ENCODE measurements at regions not wholly inside any gene's neighbourhood (a gene's known extent, or its start where the extent isn't known, plus 50 kb on each side); places are given as distances from the start of the nearest gene placed in this dataset.
"Not testable (repeated sequence)": the region's sequence is repeated elsewhere in the genome, so short reads cannot be mapped to it uniquely, and the experiment has no call there.

DNA sequence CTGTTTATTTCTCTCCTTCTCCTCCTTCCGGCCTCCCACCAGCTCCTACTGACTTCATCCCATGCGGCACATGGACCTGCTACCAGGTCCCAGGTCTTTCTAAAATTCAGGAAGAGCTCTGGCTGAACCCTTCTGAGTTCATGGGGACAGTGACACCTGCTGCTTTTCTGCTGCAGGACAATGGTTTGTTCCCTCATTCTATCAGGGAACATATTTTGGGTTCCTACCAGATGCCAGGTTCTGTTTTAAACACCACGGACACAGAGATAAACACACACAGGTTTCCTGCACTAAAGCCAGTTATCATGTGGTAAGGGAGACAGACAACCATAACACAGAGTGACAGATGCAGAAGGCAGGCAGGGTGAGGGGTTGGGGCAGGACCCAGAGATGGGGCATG lies 114.0 kb upstream of the RAB4A start:
- DNase-seq (ENCODE audit: low read depth), result no peak

DNA sequence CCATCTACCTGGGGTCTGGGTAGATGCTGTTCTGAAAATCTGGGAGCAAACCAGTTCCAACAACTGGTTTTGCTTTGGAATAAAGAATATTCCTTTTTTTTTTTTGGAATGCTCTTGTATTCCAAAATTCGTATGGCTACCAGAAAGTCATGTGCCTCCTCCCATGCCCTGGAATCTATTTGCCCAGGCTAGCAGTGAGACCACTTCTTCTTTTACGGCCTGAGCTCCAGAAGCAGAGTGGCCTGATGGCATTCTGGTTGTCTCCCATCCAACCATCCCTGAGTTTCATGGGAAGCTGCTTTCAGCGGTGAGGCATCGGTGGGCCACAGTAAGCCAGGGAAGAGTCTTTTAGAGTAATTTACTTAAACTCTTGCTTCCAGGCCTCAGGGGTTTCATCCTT lies 113.4 kb upstream of the RAB4A start:
- no peak for DNase-seq (ENCODE audit: low read depth)

DNA sequence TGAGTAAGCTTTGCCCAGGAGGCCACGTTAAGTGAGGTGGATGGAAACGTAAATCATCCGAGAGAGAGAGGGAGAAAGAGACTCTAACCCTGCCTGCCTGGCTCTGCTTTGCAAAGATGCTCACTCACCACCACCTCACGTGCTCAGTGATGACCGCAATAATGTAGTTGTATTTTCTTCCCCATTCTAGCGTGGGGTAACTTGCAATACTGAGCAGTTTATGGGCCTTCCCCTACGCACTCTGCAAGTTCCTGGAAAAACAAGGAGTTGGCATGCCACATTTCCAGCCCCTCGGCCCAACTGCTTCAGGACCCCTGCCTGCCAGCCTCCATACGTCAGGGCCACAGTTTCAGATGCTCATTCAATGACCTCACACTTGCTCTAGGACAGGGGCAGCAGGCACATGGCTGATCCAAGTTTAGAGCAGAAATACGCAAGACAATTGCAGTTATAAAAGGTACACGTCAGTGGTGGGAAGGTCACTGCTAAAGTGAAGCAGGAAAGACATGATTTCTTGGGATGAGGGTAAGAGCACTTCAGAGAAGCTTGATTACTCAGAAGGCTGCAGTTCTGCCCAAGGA lies 112.5 kb upstream of the RAB4A start:
- no peak for DNase-seq (ENCODE audit: low read depth)

DNA sequence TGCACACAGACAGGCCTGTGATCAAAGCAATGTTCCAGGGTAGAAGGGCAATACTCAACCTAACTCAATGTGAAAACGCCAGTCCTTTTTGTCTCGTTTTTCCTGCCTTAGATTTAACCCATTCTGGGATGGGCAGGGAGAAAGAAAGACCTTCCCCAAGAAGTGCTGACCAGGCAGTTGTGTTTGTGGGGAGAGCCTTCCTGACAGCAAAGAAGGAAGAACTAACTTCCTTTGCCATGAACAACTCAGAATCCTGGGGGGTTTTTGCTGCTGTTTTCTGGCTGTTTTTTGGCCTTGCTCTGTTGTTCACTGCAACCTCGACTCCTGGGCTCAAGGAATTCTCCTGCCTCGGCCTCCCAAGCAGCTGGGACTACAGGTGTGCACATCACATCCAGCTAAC lies 112.0 kb upstream of the RAB4A start:
- no peak for DNase-seq (ENCODE audit: low read depth)

DNA sequence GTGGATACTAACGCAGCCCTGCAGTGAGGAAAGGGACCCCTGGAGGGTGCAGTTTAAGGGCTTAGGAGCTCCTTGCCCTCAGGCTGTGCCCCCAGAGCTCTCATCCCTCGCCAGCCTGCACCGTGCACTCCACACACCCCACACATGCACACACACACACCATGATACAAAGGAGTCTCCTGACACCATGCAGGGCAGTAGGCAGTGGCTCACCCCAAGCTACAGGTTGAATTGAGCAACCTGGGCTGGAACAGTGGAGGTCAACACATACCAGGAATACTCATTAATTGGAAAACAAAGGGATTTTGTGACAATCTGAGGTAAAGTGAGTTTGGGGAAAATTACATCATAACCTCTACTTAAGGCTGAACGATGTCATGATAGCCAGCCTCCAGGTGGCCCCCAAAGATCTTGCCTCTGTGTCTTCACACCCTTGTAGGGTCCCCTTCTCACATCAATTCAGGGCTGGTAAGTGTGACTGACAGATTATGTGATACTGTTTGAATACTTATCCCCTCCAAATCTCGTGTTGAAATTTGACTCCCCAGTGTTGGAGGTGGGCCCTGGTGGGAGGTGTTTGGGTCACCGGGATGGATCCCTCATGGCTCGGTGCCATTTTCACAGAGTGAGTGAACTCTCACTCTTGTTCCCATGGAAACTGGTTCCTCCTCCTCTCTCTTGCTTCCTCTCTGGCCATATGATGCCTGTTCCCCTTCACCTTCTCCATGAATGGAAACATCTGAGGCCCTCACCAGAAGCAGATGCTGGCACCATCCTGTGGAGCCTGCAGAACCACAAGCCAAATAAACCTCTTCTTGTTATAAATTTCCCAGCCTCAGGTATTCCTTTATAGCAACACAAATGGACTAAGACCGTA lies 111.0 kb upstream of the RAB4A start:
- DNase-seq (ENCODE audit: low read depth), result no peak

DNA sequence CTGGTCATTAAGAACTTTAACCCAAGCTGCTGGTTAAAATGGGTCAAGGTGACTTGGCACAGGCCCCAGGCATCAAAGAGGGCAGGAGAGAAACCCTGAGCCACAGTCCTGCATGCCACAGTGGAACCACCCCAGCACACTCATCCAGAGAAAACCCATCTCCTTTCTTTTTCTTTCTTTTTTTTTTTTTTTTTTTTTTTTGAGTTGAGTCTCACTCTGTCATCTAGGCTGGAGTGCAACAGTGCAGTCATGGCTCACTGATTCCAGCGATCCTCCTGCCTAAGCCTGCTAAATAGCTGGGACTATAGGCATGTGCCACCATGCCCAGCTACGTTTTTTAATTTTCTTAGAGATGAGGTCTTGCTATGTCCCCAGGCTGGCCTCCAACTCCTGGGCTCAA lies 109.2 kb upstream of the RAB4A start:
- DNase-seq (ENCODE audit: low read depth), result no peak

DNA sequence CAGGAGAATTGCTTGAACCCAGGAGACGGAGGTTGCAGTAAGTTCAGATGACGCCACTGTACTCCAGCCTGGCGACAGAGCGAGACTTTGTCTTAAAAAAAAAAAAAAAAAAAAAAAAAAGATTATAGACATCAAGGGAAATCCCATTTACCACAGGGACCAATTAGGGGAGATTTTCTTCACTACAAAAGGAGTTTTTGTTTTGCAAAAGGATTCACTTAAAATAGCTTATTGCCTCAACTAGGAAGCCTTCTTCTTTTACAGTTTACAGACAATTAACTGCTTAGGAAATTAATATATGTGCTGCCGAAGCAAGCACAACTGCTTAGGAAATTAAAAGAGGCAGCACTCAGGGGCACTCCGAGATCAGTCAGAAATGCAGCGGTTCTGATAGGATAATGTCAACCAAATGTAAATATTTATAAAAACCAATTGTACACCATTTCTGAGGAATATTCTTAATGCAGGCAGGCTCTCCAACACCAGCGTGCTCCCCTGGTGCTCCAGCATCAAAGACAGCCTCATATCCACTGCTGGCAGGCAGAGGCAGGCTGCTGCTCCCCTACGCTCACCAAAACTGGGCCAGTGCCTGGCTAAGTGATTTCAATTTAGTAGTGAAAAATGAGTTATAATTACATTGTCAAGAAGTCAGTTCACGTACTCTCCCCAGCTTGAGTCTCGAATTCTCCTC lies 107.9 kb upstream of the RAB4A start:
- no peak for DNase-seq (ENCODE audit: low read depth)

DNA sequence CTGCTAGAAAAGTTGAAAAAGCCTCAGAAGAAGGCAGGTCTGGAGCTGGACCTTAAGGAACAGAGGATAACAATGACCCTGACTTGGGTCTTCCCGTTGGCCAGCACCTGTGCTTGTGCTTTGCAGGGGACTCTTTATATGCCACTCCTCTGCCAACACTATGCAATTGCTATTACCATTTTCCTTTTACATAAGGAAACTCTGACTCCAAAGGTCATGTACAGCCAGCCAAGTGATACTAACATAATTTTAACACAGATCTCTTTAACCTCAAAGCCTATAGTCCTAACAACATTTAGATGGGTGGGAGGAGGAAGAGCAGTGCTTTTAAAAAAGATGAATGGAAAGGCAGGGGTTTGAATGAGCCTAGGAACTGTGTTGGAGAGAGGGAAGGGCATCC lies 106.6 kb upstream of the RAB4A start:
- DNase-seq (ENCODE audit: low read depth), result no peak

DNA sequence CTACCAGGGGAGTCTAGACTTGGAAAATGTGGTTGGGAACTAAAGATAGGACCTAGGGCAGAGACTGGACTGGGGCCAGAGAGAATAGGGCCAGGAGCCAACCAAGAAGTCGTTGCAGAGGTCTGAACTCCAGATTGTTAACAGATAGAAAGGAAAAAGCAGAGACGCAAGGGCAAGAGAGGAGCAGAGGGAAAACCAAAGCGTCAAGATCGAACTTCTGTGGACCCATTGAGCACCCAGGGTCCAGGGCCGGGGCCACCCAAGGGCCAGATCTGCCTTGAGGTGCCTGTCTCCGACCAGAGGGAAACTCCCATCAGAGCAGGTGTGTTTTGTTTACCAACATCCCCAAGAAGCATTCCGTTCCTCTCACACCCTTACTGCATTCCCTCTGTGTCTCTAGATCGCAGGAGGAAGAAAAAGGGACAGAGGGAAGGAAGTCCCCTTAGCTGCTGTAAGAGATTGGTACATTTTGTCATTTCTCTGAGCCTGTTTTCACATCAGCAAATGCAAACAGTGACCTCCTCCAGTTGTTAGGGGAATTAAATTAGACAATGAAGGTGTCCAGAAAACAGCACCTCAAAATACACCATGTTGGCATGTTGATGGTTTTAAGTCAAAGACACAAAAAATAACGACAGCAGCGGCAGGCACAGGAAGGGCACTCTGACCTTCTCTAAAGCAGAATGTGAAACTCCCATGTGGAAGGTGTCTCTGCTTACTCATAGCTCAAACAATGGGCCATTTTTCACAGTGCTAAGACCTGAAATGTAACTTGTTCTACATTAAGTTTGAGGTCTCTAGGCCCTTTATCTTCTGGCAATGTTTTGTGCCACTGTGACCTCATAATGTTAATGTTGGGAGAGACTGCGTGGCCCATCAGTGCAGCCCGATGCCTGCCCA lies 105.8 kb upstream of the RAB4A start:
- no peak for DNase-seq (ENCODE audit: low read depth)

DNA sequence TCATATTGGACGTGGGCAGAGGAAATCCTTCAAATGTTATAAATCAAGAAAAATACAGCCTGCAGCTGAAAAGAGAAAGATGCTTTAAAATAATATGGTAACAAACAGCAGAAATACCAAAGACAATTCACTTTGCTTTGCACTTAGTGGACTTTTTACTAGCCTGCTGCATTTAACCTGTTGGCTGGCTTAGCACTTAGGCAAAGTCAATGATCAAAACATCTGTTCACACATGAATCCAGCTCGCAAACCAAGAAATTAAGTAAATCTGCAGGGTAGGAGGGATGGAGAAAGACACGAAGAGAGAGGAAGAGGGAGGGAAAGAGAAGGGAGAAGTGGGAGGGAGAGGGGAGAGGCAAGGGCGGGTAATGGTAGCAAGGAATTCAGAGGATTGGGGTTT lies 103.6 kb upstream of the RAB4A start:
- no peak for DNase-seq (ENCODE audit: low read depth)

DNA sequence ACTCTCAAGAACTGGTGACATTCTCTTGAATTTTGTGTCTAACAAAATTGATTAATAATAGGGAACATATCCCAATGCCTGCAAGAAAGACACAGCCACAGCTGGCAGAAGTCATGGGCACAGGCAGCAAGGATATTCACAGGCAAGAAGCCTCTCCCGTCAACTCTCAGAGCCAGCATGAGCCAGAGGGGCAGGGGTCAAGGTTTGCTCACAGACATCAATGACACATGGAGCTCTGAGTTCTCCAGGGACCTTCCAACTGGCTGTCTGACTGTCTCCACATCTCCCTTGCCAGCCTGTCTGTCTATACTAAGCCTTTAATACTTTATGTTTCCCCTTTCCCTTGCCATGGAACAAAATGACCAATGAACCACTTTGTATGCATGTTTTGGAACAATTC lies 101.5 kb upstream of the RAB4A start:
- DNase-seq (ENCODE audit: low read depth), result no peak

DNA sequence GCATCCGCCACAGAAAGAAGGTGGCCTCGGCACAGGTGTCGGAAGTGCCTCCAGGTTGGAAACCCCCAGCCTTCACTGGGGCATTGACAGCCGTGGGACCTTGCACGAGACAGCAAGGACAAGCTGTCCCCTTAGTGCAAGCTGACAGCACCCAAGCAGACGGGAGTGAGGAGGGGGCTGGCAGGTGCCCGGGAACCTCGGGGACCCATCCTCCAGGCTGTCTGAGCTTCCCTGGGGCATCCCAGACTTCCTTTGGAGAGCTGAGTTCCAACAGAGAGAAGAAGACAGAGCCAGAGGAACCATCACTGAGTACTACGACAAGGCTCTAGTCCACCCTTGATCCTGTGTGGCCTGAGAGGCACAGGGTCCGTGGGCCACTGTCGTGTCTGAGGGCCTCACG lies 100.6 kb upstream of the RAB4A start:
- no peak for DNase-seq (ENCODE audit: low read depth)

DNA sequence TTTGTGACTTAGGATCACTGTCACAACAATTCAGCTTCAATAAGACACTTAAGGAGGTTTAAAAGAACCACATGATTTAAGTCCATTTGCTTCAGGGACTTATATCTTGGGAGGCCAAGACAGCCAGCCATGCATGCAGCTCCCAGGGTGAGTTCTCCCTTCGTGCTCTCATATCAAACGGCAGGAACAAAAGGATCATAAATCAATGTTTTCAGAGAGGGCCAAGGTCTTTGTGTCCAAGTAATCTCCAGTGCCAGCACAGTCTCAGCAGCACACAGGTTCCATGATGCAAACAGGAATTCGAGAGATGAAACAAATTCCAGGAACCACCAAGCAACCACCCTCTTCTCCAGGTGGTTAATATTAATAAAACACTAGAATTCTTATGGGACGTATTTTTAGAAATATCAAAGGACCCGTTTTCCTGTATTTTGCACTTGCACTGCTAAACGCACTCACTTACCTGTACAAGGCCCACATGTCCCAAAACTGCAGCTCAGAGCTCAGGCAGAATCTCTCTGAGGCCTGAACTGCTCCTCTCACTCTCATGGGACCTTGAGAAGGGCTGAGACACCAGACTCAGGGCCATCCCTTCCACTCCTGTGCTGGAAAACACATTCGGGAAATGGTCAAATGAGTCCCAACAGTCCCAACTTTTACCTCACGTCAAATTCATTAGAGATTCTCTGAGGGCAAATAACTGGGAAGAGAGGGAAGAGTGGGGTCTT lies 100.0 kb upstream of the RAB4A start:
- no peak for DNase-seq (ENCODE audit: low read depth)

DNA sequence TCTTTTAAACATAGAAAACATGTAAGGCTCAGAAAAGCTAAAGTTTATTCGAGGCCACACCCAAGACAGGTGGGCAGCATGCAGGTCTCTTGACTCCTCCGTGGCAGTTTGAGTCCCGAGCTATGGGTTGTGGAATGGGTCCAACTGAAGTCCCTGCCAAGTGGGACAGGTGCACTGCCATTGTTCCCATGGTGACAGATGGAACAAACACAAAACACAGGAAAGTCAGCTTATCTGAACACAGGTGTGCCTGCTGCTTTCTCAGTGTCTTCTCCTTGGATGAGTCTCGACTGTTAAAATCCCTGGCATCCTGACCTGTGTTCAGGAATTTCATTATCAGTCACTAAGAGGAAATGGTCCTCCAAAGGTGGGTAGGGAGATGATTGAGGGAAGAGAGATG lies 99.0 kb upstream of the RAB4A start:
- no peak for DNase-seq (ENCODE audit: low read depth)

DNA sequence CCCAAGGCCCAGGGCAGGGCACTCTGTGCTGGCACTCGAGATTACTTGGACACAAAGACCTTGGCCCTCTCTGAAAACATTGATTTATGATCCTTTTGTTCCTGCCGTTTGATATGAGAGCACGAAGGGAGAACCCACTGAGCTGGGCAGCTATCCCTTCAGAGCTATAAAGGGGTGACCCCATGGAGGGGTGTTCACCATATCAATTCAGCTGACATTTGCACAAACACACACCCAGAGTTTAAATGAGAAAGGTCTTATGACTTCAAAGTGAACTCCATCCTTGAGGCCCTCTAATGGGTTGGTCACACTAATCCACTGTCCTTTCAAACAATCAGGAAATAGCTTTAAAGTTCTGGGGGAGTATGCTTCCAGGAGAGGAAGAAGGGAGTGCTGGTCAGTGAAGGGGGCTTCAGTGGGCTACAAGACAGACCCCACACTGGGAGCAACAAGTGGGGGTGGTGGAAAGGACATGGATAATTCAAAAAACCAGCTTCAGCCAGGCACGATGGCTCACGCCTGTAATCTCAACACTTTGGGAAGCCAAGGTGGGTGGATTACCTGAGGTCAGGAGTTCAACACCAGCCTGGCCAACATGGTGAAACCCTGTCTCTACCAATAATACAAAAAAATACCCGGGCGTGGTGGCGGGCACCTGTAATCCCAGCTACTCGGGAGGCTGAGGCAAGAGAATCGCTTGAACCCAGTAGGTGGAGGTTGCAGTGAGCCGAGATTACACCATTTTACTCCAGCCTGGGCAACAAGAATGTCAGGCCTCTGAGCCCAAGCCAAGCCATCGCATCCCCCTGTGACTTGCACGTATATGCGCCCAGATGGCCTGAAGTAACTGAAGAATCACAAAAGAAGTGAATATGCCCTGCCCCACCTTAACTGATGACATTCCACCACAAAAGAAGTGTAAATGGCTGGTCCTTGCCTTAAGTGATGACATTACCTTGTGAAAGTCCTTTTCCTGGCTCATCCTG lies 97.1 kb upstream of the RAB4A start:
- not testable (repeated sequence) for DNase-seq (ENCODE audit: low read depth)

DNA sequence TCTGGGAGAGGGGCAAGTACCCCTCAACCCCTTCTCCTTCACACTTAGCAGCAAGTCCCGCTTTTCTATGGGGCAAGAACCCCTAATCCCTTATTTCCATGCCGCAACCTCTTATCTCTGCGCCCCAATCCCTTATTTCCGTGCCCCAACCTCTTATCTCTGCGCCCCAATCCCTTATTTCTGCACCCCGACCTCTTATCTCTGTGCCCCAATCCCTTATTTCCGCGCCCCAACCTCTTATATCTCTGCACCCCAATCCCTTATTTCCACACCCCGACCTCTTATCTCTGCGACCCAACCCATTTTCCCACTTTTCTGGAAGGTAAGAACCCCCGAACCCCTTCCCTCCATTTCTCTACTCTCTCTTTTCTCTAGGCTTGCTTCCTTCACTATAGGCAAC lies 95.6 kb upstream of the RAB4A start:
- not testable (repeated sequence) for DNase-seq (ENCODE audit: low read depth)

DNA sequence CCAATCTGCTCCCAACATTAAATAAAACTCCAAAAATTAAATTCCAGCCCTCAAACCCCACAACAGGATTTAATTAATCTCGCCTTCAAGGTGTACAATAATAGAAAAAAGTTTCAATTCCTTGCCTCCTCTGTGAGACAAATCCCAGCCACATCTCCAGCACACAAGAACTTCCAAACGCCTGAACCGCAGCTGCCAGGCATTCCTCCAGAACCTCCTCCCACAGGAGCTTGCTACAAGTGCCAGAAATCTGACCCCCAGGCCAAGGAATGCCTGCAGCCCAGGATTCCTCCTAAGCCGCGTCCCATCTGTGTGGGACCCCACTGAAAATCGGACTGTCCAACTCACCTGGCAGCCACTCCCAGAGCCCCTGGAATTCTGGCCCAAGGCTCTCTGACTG lies 94.5 kb upstream of the RAB4A start:
- not testable (repeated sequence) for DNase-seq (ENCODE audit: low read depth)

DNA sequence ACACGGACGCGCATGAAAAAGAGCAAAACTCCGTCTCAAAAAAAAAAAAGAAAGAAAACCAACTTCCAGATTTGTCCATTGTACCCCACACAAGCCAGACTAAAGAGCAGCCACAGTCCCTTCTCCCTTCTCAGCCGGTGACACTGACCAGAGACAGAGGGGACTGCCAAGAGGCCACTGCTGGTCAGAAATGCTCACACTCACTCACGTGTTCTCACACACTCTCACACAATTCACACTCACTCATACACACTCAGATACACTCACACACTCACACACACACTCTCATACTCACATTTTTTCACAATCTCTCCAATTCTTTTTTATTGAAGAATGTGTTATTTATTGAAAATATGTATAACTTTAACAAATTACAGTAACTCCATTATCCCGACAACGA lies 90.8 kb upstream of the RAB4A start:
- DNase-seq (ENCODE audit: low read depth), result no peak

DNA sequence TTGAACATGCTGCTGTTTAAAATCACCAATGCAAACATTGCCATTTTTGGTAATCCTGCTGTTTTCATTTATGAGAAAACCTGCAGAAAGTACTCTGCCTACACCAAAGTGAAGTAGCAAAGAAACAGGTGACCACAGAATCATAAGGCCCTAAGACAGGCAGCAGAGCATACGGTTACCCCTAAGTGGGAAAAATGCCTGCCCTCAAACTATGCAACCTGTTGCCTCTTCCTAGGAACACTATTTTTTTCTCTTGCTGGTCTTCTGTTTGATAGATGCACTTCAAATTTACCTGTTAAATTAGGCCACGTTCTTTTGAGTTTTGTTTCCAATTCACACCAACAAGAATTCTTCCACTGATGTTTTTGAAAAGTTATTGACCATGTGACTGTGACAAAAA lies 89.5 kb upstream of the RAB4A start:
- no peak for DNase-seq (ENCODE audit: low read depth)

DNA sequence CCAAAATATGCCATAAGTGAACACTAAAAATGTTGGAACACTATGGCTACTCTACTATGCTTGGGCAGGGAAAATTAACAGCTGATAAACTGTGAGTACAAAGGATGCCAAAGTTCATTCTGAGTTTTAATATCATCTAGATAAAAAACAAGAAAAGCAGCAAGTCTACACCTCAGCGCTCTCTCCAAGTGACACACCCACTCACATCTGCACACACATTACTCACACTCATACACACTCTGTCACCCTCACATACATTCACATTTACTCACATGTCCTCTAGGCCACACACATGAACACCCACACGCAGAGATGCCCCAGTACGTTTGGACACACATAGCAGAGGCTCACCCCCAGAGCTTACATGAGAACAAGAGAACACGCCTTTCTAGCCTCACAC lies 87.3 kb upstream of the RAB4A start:
- no peak for DNase-seq (ENCODE audit: low read depth)

Measured in T-helper 22 cell (primary cell).